ENCODE measurements at regions not wholly inside any gene's neighbourhood (a gene's known extent, or its start where the extent isn't known, plus 50 kb on each side); places are given as distances from the start of the nearest gene placed in this dataset.

- Histone ChIP-seq H3K9me3 (ENCODE audit: control insufficient read depth, insufficient read depth, low read depth, low read length) (no peaks in the 10 kb centered on the region), H3K27ac (ENCODE audit: extremely low read depth, low read depth, low read length) (no peak overlapping the region)
- CTCF ChIA-PET, result interaction anchor here (1.1 kb wide), 1 partner anchor 171 kb away, joined by 4 read pairs; no protein-coding TSS in a partner anchor
These were observed 316.2 kb upstream of the NAV3 start for GRCh38 chr12:77514511-77514910.

GRCh38 chr12:77510985-77511384 is 319.7 kb upstream of the NAV3 start:
- CTCF ChIA-PET, result no interaction called here
- H3K36me3 ChIP-seq (ENCODE audit: control insufficient read depth in 2 of 2, insufficient read depth in 1 of 2, low read length in 2 of 2), result no peaks in the 10 kb centered on the region
- no peak overlapping the region for H3K27ac ChIP-seq (ENCODE audit: extremely low read depth, low read depth, low read length)
- H3K4me1 ChIP-seq (ENCODE audit: control insufficient read depth, insufficient read depth, low read length), result no peaks in the 10 kb centered on the region
- POLR2A ChIA-PET, result no interaction called here
- H3K9me3 ChIP-seq (ENCODE audit: control insufficient read depth, insufficient read depth, low read depth, low read length), result no peaks in the 10 kb centered on the region
- no peak for TF ChIP-seq ZNF223 (tag by site-specific recombination; IDR thresholded peaks at IDR 0.05)
- no peak for TF ChIP-seq KLF17 (tag by site-specific recombination; IDR thresholded peaks at IDR 0.05)
- no peak for TF ChIP-seq ZNF623 (tag by site-specific recombination; IDR thresholded peaks at IDR 0.05)
- TF ChIP-seq YY2 (tag by site-specific recombination; IDR thresholded peaks at IDR 0.05), result no peak
- no peak for TF ChIP-seq ZBTB7A (tag by site-specific recombination; IDR thresholded peaks at IDR 0.05; ENCODE audit: low read depth)
- no peak for TF ChIP-seq SCRT2 (tag by site-specific recombination; IDR thresholded peaks at IDR 0.05)
- TF ChIP-seq ZNF670 (tag by site-specific recombination; IDR thresholded peaks at IDR 0.05; ENCODE audit: low read depth), result no peak
- no peak for TF ChIP-seq GFI1B (tag by site-specific recombination; IDR thresholded peaks at IDR 0.05)
- no peak for TF ChIP-seq ZNF792 (tag by site-specific recombination; IDR thresholded peaks at IDR 0.05)
- TF ChIP-seq ZNF148 (tag by site-specific recombination; IDR thresholded peaks at IDR 0.05; ENCODE audit: borderline replicate concordance), result no peak
- TF ChIP-seq ZNF600 (tag by site-specific recombination; IDR thresholded peaks at IDR 0.05), result no peak
- TF ChIP-seq ZNF121 (tag by site-specific recombination; IDR thresholded peaks at IDR 0.05), result no peak
- TF ChIP-seq ZNF510 (tag by site-specific recombination; IDR thresholded peaks at IDR 0.05; ENCODE audit: insufficient replicate concordance), result no peak
- TF ChIP-seq BCL11A (tag by site-specific recombination; IDR thresholded peaks at IDR 0.05; ENCODE audit: low read depth), result no peak
- no peak for TF ChIP-seq YY1 (tag by site-specific recombination; IDR thresholded peaks at IDR 0.05)
- TF ChIP-seq MEIS1 (CRISPR knock-in tag; IDR thresholded peaks at IDR 0.05; ENCODE audit: borderline replicate concordance), result no peak
- no peak for TF ChIP-seq ZNF10 (tag by site-specific recombination; IDR thresholded peaks at IDR 0.05)
- no peak for TF ChIP-seq ZNF626 (tag by site-specific recombination; IDR thresholded peaks at IDR 0.05)
- H3K4me3 ChIP-seq (ENCODE audit: low read depth, low read length), result no peak overlapping the region

More at GRCh38 chr12:77514511-77514910, 316.2 kb upstream of the NAV3 start:
- POLR2A ChIA-PET, result no interaction called here
- Histone ChIP-seq H3K36me3 (ENCODE audit: control insufficient read depth in 2 of 2, insufficient read depth in 1 of 2, low read length in 2 of 2) (no peaks in the 10 kb centered on the region), H3K4me3 (ENCODE audit: low read depth, low read length) (no peak overlapping the region), H3K4me1 (ENCODE audit: control insufficient read depth, insufficient read depth, low read length) (no peaks in the 10 kb centered on the region)
- TF ChIP-seq ZNF18 (tag by site-specific recombination; IDR thresholded peaks at IDR 0.05) (no peak), ZBTB1 (tag by site-specific recombination; IDR thresholded peaks at IDR 0.05) (no peak), SETDB1 (IDR thresholded peaks at IDR 0.05; ENCODE audit: insufficient read length, low read length) (no peak), ZEB2 (tag by site-specific recombination; IDR thresholded peaks at IDR 0.05) (no peak), ZNF133 (tag by site-specific recombination; IDR thresholded peaks at IDR 0.05) (no peak), ZNF24 (tag by site-specific recombination; IDR thresholded peaks at IDR 0.05) (no peak), ZNF23 (tag by site-specific recombination; IDR thresholded peaks at IDR 0.05; ENCODE audit: borderline replicate concordance) (no peak), ZNF274 (IDR thresholded peaks at IDR 0.05; ENCODE audit: low read length) (no peak), ZNF274 (tag by site-specific recombination; IDR thresholded peaks at IDR 0.05; ENCODE audit: borderline replicate concordance) (no peak), ZBTB6 (tag by site-specific recombination; IDR thresholded peaks at IDR 0.05) (no peak), ZNF830 (tag by site-specific recombination; IDR thresholded peaks at IDR 0.05; ENCODE audit: low read depth) (no peak), ZNF112 (tag by site-specific recombination; IDR thresholded peaks at IDR 0.05) (no peak), ZNF660 (tag by site-specific recombination; IDR thresholded peaks at IDR 0.05) (no peak), ZNF785 (tag by site-specific recombination; IDR thresholded peaks at IDR 0.05) (no peak), ZBTB8A (tag by site-specific recombination; IDR thresholded peaks at IDR 0.05) (no peak), ZNF654 (tag by site-specific recombination; IDR thresholded peaks at IDR 0.05; ENCODE audit: low read depth) (no peak), ZNF138 (tag by site-specific recombination; IDR thresholded peaks at IDR 0.05; ENCODE audit: borderline replicate concordance) (no peak), SCRT1 (tag by site-specific recombination; IDR thresholded peaks at IDR 0.05; ENCODE audit: borderline replicate concordance) (no peak), ZNF302 (tag by site-specific recombination; IDR thresholded peaks at IDR 0.05; ENCODE audit: low read depth) (no peak)

Data from HEK293 (cell line).